GM12864 (cell line): ENCODE measurements at regions not wholly inside any gene's neighbourhood (a gene's known extent, or its start where the extent isn't known, plus 50 kb on each side); places are given as distances from the start of the nearest gene placed in this dataset.

Experiments
- DNase-seq: peaks from one replicate; pipeline ENCODE4 v3.0.0-alpha.2; 2011; ENCODE audit warnings: low read depth
- H3K4me3 ChIP-seq: 2 replicates; pipeline ENCODE4 v1.5.1; 2011; ENCODE audit warnings: mild to moderate bottlenecking, low read depth, low read length, control low read depth
- CTCF ChIP-seq: IDR thresholded peaks from 2 replicates; pipeline ENCODE4 v1.5.1; 2011; ENCODE audit warnings: low read depth, mild to moderate bottlenecking, moderate library complexity, low read length, control low read depth, inconsistent platforms; ENCODE audit errors: missing control alignments

GRCh38 chr16:16988963-16989362 is 481.8 kb downstream of the XYLT1 start:
- no peak for TF ChIP-seq CTCF
- H3K4me3 ChIP-seq: no peak overlapping the region
- no peak for DNase-seq

- DNase-seq: no peak
- TF ChIP-seq CTCF: no peak
- no peak overlapping the region for H3K4me3 ChIP-seq
Observed at GRCh38 chr16:16989368-16989767, 481.4 kb downstream of the XYLT1 start.

GRCh38 chr16:16991711-16992110 is 479.0 kb downstream of the XYLT1 start:
- no peak for DNase-seq
- TF ChIP-seq CTCF: no peak
- H3K4me3 ChIP-seq: no peak overlapping the region

GRCh38 chr16:16992975-16993765 is 477.6 kb downstream of the XYLT1 start:
- no peak for TF ChIP-seq CTCF
- DNase-seq: no peak
- no peak overlapping the region for H3K4me3 ChIP-seq

- no peak for DNase-seq
- no peak overlapping the region for H3K4me3 ChIP-seq
- no peak for TF ChIP-seq CTCF
Observed at GRCh38 chr16:16994831-16995230, 475.9 kb downstream of the XYLT1 start.

GRCh38 chr16:16996827-16997226 is 473.9 kb downstream of the XYLT1 start:
- no peak overlapping the region for H3K4me3 ChIP-seq
- DNase-seq: no peak
- TF ChIP-seq CTCF: no peak

- DNase-seq: no peak
- H3K4me3 ChIP-seq: no peak overlapping the region
- no peak for TF ChIP-seq CTCF
Observed at GRCh38 chr16:16997349-16997748, 473.4 kb downstream of the XYLT1 start.
